ENCODE measurements at regions not wholly inside any gene's neighbourhood (a gene's known extent, or its start where the extent isn't known, plus 50 kb on each side); places are given as distances from the start of the nearest gene placed in this dataset.
"Not testable (repeated sequence)": the region's sequence is repeated elsewhere in the genome, so short reads cannot be mapped to it uniquely, and the experiment has no call there.

GRCh38 chrX:42832764-42833549 is 55.0 kb upstream of the PPP1R2C start:
- no peak for DNase-seq (ENCODE audit: low read depth in 1 of 2, low spot score in 1 of 2)

- not testable (repeated sequence) for DNase-seq (ENCODE audit: low read depth in 1 of 2, low spot score in 1 of 2)
Observed at GRCh38 chrX:42833550-42833940, 55.6 kb upstream of the PPP1R2C start.

GRCh38 chrX:42837101-42837726 is 59.3 kb upstream of the PPP1R2C start:
- DNase-seq (ENCODE audit: low read depth in 1 of 2, low spot score in 1 of 2) = no peak

- no peak for DNase-seq (ENCODE audit: low read depth in 1 of 2, low spot score in 1 of 2)
Observed at GRCh38 chrX:42837747-42838146, 59.8 kb upstream of the PPP1R2C start.

GRCh38 chrX:42839632-42840031 is 61.7 kb upstream of the PPP1R2C start:
- DNase-seq (ENCODE audit: low read depth in 1 of 2, low spot score in 1 of 2) = no peak

- no peak for DNase-seq (ENCODE audit: low read depth in 1 of 2, low spot score in 1 of 2)
Observed at GRCh38 chrX:42846741-42847140, 68.8 kb upstream of the PPP1R2C start.

- DNase-seq (ENCODE audit: low read depth in 1 of 2, low spot score in 1 of 2) = no peak
Observed at GRCh38 chrX:42855259-42855658, 77.3 kb upstream of the PPP1R2C start.

GRCh38 chrX:42857766-42858165 is 79.8 kb upstream of the PPP1R2C start:
- DNase-seq (ENCODE audit: low read depth in 1 of 2, low spot score in 1 of 2) = no peak

- DNase-seq (ENCODE audit: low read depth in 1 of 2, low spot score in 1 of 2) = no peak
Observed at GRCh38 chrX:42869011-42869410, 91.0 kb upstream of the PPP1R2C start.

- DNase-seq (ENCODE audit: low read depth in 1 of 2, low spot score in 1 of 2) = no peak
Observed at GRCh38 chrX:42869659-42870476, 91.9 kb upstream of the PPP1R2C start.

GRCh38 chrX:42886519-42886918 is 108.6 kb upstream of the PPP1R2C start:
- no peak for DNase-seq (ENCODE audit: low read depth in 1 of 2, low spot score in 1 of 2)

- no peak for DNase-seq (ENCODE audit: low read depth in 1 of 2, low spot score in 1 of 2)
Observed at GRCh38 chrX:42900947-42901346, 123.0 kb upstream of the PPP1R2C start.

GRCh38 chrX:42902513-42902912 is 124.5 kb upstream of the PPP1R2C start:
- DNase-seq (ENCODE audit: low read depth in 1 of 2, low spot score in 1 of 2) = no peak

GRCh38 chrX:42920752-42921151 is 142.8 kb upstream of the PPP1R2C start:
- DNase-seq (ENCODE audit: low read depth in 1 of 2, low spot score in 1 of 2) = no peak

GRCh38 chrX:42930071-42930470 is 152.1 kb upstream of the PPP1R2C start:
- no peak for DNase-seq (ENCODE audit: low read depth in 1 of 2, low spot score in 1 of 2)

GRCh38 chrX:42930951-42931350 is 153.0 kb upstream of the PPP1R2C start:
- DNase-seq (ENCODE audit: low read depth in 1 of 2, low spot score in 1 of 2) = no peak

GRCh38 chrX:42933187-42933586 is 155.2 kb upstream of the PPP1R2C start:
- DNase-seq (ENCODE audit: low read depth in 1 of 2, low spot score in 1 of 2) = no peak

GRCh38 chrX:42934020-42934726 is 156.2 kb upstream of the PPP1R2C start:
- DNase-seq (ENCODE audit: low read depth in 1 of 2, low spot score in 1 of 2) = no peak

- DNase-seq (ENCODE audit: low read depth in 1 of 2, low spot score in 1 of 2) = no peak
Observed at GRCh38 chrX:42941671-42942070, 163.7 kb upstream of the PPP1R2C start.

GRCh38 chrX:42943051-42943974 is 165.3 kb upstream of the PPP1R2C start:
- DNase-seq (ENCODE audit: low read depth in 1 of 2, low spot score in 1 of 2) = no peak

Data from stimulated activated CD4-positive, alpha-beta T cell treated with anti-CD3 and anti-CD28 coated beads, Interleukin-15, amount 100 ng/mL, for 1 hour (primary cell).